Gastrocnemius medialis (tissue), 4 donors: ENCODE measurements at regions not wholly inside any gene's neighbourhood (a gene's known extent, or its start where the extent isn't known, plus 50 kb on each side); places are given as distances from the start of the nearest gene placed in this dataset.

Experiments
- CTCF ChIP-seq, 5 experiments: fragments of 450-650 bp in 3 of 5; fragments of 200-600 bp in 2 of 5; sonication (generic) in 2 of 5; IDR thresholded peaks in 4 of 5; conservative IDR thresholded peaks in 1 of 5; 1 replicate in 4 of 5; 2 replicates in 1 of 5; pipeline ENCODE4 v1.5.1; 2016 to 2019; ENCODE audit warnings: antibody characterized with exemption in 5 of 5, mild to moderate bottlenecking in 3 of 5, moderate library complexity in 3 of 5
- POLR2A ChIP-seq, 2 donors: fragments of 450-650 bp; IDR thresholded peaks; one replicate each; pipeline ENCODE4 v1.6.1; 2017; ENCODE audit warnings: antibody characterized with exemption in 2 of 2, mild to moderate bottlenecking in 2 of 2, moderate library complexity in 2 of 2

GRCh38 chr5:96035796-96036195 is 74.1 kb upstream of the ELL2 start:
- TF ChIP-seq CTCF (IDR thresholded peaks at IDR 0.05 in 4 of 5, conservative IDR thresholded peaks at IDR 0.05 in 1 of 5) (no peak), POLR2A (IDR thresholded peaks at IDR 0.05) (no peak)
